ENCODE measurements at regions not wholly inside any gene's neighbourhood (a gene's known extent, or its start where the extent isn't known, plus 50 kb on each side); places are given as distances from the start of the nearest gene placed in this dataset.

DNA sequence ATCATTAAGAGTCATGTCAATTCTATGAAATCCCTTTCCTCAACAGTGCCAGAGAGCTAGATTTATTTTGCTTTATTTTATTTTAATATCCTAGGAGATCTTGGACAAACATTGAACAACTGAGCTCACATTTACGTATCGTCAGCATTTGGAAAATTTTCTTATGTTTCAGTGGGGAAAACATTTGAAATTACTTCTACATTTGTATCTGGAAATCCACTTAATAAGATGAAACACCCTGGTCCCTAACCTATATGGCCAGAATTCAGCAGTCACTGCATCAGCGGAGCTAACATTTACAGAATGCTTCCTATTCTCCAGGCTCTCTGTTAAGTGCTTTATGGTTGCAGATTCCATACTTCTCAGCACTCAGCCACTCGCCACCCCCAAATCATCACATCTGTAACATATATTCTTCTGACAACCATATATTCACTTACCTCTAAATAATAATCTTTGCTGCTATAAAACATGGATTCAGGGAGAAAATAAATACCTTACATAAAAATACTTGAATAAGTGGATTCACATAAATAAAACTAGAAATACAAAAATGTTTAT, 773.9 kb downstream of the JRKL start:
- no peak for TF ChIP-seq NFE2L2 (IDR thresholded peaks at IDR 0.05; ENCODE audit: low read depth, low read length)
- TF ChIP-seq, protein P1, sequence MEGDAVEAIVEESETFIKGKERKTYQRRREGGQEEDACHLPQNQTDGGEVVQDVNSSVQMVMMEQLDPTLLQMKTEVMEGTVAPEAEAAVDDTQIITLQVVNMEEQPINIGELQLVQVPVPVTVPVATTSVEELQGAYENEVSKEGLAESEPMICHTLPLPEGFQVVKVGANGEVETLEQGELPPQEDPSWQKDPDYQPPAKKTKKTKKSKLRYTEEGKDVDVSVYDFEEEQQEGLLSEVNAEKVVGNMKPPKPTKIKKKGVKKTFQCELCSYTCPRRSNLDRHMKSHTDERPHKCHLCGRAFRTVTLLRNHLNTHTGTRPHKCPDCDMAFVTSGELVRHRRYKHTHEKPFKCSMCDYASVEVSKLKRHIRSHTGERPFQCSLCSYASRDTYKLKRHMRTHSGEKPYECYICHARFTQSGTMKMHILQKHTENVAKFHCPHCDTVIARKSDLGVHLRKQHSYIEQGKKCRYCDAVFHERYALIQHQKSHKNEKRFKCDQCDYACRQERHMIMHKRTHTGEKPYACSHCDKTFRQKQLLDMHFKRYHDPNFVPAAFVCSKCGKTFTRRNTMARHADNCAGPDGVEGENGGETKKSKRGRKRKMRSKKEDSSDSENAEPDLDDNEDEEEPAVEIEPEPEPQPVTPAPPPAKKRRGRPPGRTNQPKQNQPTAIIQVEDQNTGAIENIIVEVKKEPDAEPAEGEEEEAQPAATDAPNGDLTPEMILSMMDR (conservative IDR thresholded peaks at IDR 0.05; ENCODE audit: low read depth, low read length) = no peak
- no peak for TF ChIP-seq CHD1 (IDR thresholded peaks at IDR 0.05; ENCODE audit: low read depth, low read length)
- TF ChIP-seq POLR2A (IDR thresholded peaks at IDR 0.05; ENCODE audit: low read depth, low read length) = no peak
- no peak for TF ChIP-seq SMC3 (IDR thresholded peaks at IDR 0.05; ENCODE audit: low read depth, low read length)
- no peak for TF ChIP-seq MAZ (IDR thresholded peaks at IDR 0.05; ENCODE audit: borderline replicate concordance, low read depth, low read length)
- no peak for TF ChIP-seq CEBPB (IDR thresholded peaks at IDR 0.05; ENCODE audit: low read depth, low read length)
- TF ChIP-seq RAD21 (IDR thresholded peaks at IDR 0.05; ENCODE audit: low read length) = no peak
- no peak for TF ChIP-seq RFX5 (IDR thresholded peaks at IDR 0.05; ENCODE audit: low read depth, low read length)
- no peak for TF ChIP-seq RCOR1 (IDR thresholded peaks at IDR 0.05; ENCODE audit: insufficient replicate concordance, low read length)
- no peak for TF ChIP-seq USF2 (IDR thresholded peaks at IDR 0.05; ENCODE audit: low read depth, low read length)

Data from IMR-90 (cell line).